ENCODE measurements at regions not wholly inside any gene's neighbourhood (a gene's known extent, or its start where the extent isn't known, plus 50 kb on each side); places are given as distances from the start of the nearest gene placed in this dataset.

GRCh38 chr4:95987851-95988250 lies 148.0 kb downstream of the PDHA2 start:
- DNase-seq (ENCODE audit: low spot score): no peak

GRCh38 chr4:95998311-95998710 lies 158.4 kb downstream of the PDHA2 start:
- DNase-seq (ENCODE audit: low spot score): no peak

GRCh38 chr4:96003951-96004740 lies 164.3 kb downstream of the PDHA2 start:
- no peak for DNase-seq (ENCODE audit: low spot score)

GRCh38 chr4:96009427-96010119 lies 169.7 kb downstream of the PDHA2 start:
- no peak for DNase-seq (ENCODE audit: low spot score)

GRCh38 chr4:96012687-96013086 lies 172.8 kb downstream of the PDHA2 start:
- no peak for DNase-seq (ENCODE audit: low spot score)

GRCh38 chr4:96016634-96017299 lies 176.9 kb downstream of the PDHA2 start:
- peak; percentile 27 for DNase-seq (ENCODE audit: low spot score)

- no peak for DNase-seq (ENCODE audit: low spot score)
Observed at GRCh38 chr4:96025011-96025410, 185.1 kb downstream of the PDHA2 start.

- no peak for DNase-seq (ENCODE audit: low spot score)
Observed at GRCh38 chr4:96035727-96036126, 195.8 kb downstream of the PDHA2 start.

- no peak for DNase-seq (ENCODE audit: low spot score)
Observed at GRCh38 chr4:96036781-96037180, 196.9 kb downstream of the PDHA2 start.

- DNase-seq (ENCODE audit: low spot score): no peak
Observed at GRCh38 chr4:96037705-96038104, 197.8 kb downstream of the PDHA2 start.

- no peak for DNase-seq (ENCODE audit: low spot score)
Observed at GRCh38 chr4:96039217-96039616, 199.3 kb downstream of the PDHA2 start.

GRCh38 chr4:96039803-96040436 lies 200.0 kb downstream of the PDHA2 start:
- DNase-seq (ENCODE audit: low spot score): no peak

GRCh38 chr4:96044971-96045370 lies 205.1 kb downstream of the PDHA2 start:
- DNase-seq (ENCODE audit: low spot score): no peak

GRCh38 chr4:96052827-96053226 lies 212.9 kb downstream of the PDHA2 start:
- DNase-seq (ENCODE audit: low spot score): no peak

- no peak for DNase-seq (ENCODE audit: low spot score)
Observed at GRCh38 chr4:96056346-96056934, 216.5 kb downstream of the PDHA2 start.

GRCh38 chr4:96063639-96064038 lies 223.7 kb downstream of the PDHA2 start:
- DNase-seq (ENCODE audit: low spot score): no peak

- DNase-seq (ENCODE audit: low spot score): no peak
Observed at GRCh38 chr4:96073461-96073860, 233.6 kb downstream of the PDHA2 start.

GRCh38 chr4:96092151-96092705 lies 252.3 kb downstream of the PDHA2 start:
- no peak for DNase-seq (ENCODE audit: low spot score)

GRCh38 chr4:96093057-96093456 lies 253.2 kb downstream of the PDHA2 start:
- no peak for DNase-seq (ENCODE audit: low spot score)

- DNase-seq (ENCODE audit: low spot score): no peak
Observed at GRCh38 chr4:96093563-96093962, 253.7 kb downstream of the PDHA2 start.

- no peak for DNase-seq (ENCODE audit: low spot score)
Observed at GRCh38 chr4:96094183-96094582, 254.3 kb downstream of the PDHA2 start.
